Dermis microvascular lymphatic vessel endothelial cell (primary cell): ENCODE measurements at regions not wholly inside any gene's neighbourhood (a gene's known extent, or its start where the extent isn't known, plus 50 kb on each side); places are given as distances from the start of the nearest gene placed in this dataset.
"Not testable (repeated sequence)": the region's sequence is repeated elsewhere in the genome, so short reads cannot be mapped to it uniquely, and the experiment has no call there.

Source experiments
- DNase-seq, 2 donors: peaks; one replicate each; pipeline versions ENCODE4 v3.0.0 to v3.0.0-alpha.2; 2010; ENCODE audit warnings: low read depth in 2 of 2

- no peak for DNase-seq
Measured at GRCh38 chr7:119994928-119995327, 278.0 kb upstream of the KCND2 start.

- DNase-seq, result no peak
Measured at GRCh38 chr7:119996634-119997033, 276.3 kb upstream of the KCND2 start.

- no peak for DNase-seq
Measured at GRCh38 chr7:119999738-120000475, 273.1 kb upstream of the KCND2 start.

- DNase-seq, result no peak
Measured at GRCh38 chr7:120005720-120006119, 267.3 kb upstream of the KCND2 start.

GRCh38 chr7:120014301-120014700 is 258.7 kb upstream of the KCND2 start:
- not testable (repeated sequence) for DNase-seq

- no peak for DNase-seq
Measured at GRCh38 chr7:120014925-120015465, 258.0 kb upstream of the KCND2 start.

GRCh38 chr7:120021085-120021484 is 251.9 kb upstream of the KCND2 start:
- DNase-seq, result no peak

- no peak for DNase-seq
Measured at GRCh38 chr7:120023494-120024167, 249.3 kb upstream of the KCND2 start.

- DNase-seq, result no peak
Measured at GRCh38 chr7:120028636-120029035, 244.3 kb upstream of the KCND2 start.

- DNase-seq, result no peak
Measured at GRCh38 chr7:120030876-120031275, 242.1 kb upstream of the KCND2 start.

- no peak for DNase-seq
Measured at GRCh38 chr7:120033114-120033513, 239.9 kb upstream of the KCND2 start.

- DNase-seq, result no peak
Measured at GRCh38 chr7:120039138-120039537, 233.8 kb upstream of the KCND2 start.

GRCh38 chr7:120041798-120042197 is 231.2 kb upstream of the KCND2 start:
- no peak for DNase-seq

DNA sequence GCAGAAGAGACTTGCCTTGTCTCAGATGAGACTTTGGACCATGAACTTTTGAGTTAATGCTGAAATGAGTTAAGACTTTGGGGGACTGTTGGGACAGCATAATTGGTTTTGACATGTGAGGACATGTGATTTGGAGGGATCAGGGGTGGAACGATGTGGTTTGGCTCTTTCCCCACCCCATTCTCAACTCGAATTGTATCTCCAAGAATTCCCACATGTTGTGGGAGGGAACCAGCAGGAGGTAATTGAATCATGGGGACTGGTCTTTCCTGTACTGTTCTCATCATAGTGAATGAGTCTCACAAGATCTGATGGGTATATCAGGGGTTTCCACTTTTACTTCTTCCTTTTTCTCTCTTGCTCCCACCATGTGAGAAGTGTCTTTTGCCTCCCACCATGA is 229.7 kb upstream of the KCND2 start:
- no peak for DNase-seq

DNA sequence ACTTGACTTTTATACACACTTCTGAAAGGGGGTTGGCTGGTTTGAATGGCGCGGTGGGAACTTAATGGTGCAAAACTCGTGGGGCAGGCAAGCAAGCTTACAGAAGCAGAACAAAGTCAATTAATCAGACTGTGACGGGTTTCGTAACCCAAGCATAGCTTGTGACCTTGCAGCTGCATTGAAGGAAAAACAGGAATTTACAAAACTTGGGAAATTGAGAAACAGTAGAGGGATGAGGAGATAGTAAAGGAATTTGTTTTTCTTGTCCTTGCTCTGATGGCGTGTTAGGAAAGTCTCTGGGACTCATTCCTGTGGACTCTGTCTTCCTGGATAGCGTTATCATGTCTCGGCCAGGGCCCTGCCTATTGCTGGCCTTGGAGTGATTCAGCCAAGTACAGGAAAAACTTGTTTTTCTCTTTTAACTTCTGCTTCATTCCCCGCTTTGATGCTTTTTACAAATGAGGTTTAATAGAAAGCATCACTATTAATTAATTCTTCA is 220.0 kb upstream of the KCND2 start:
- no peak for DNase-seq

DNA sequence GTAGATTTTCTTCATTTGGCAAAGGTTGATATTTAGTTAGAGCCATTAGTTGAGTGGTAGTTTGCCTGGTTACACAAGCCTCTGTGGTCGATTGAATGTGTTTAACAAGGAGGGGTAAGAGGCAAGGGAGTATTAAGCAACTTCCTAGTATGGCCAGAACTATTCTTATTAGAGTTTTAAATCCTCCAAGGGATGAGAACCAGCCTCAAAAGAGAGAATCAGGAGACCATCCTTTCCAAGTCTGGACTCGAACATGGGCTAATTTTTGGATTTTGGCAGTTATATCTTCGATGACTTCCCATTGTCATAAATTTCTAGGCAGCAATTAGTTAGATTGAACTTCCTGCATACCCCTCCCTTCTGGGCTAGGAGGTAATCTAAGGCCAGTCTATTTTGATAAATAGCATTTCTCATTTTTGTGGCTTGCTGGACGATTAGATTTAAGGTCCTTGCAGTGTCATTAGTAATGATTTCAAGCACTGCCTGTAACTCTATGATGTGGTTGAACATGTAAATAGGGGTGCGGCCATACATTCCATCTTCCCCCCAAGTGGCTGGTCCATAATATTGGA is 219.5 kb upstream of the KCND2 start:
- no peak for DNase-seq

DNA sequence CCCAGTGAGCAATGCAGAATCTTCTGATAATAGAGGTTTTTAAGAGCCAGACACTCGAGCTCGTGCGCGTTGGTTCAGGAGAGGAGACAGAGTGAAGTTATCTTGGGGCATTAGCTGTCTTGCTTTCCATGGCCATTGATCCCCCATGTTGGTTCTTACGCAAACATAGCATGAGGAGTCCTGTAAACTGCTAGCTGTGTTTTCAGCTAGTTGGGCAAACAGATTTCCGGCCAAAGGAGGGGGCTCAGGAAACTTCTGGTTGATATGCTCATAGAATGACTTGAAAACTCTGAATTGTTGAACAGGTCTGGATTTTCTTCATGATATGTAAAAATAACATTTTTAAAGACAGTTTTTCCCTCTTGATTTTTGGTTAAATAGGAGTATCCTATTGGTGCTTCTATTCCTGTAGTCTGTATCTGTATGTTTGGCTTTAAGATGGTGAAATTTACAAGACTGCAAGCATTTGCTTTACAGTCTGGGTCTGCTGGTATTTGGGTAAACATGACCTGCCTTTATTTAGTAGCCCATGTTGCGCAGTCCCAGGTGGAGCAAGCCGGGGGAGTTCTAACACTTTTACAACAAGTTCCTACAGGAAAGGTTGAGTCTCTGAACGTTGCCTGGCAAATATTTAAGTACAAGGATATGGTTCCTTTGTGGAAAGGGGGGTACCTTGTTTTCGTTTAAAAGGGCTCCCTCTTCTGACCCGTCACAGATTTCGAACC is 218.4 kb upstream of the KCND2 start:
- no peak for DNase-seq

DNA sequence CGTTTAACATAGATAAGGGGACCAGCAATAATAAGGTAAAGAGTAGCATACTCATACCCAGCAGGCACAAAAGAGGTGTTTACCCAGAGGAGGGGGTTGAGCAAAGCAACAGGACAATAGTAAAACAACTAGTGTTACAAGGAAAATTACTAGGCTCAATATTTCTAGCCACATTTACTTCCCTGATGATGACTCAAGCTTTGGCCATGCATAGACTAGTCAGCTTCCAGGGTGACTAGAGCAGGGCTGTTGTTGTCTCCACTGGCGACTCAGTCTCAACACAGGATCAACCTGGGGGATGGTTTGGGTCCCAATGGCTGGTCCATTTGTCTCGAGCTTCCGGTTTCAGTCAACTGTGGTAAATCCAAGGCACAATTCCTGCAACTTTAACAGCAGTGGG is 217.7 kb upstream of the KCND2 start:
- no peak for DNase-seq

- no peak for DNase-seq
Measured at GRCh38 chr7:120056227-120056626, 216.7 kb upstream of the KCND2 start.

GRCh38 chr7:120059641-120060040 is 213.3 kb upstream of the KCND2 start:
- no peak for DNase-seq

DNA sequence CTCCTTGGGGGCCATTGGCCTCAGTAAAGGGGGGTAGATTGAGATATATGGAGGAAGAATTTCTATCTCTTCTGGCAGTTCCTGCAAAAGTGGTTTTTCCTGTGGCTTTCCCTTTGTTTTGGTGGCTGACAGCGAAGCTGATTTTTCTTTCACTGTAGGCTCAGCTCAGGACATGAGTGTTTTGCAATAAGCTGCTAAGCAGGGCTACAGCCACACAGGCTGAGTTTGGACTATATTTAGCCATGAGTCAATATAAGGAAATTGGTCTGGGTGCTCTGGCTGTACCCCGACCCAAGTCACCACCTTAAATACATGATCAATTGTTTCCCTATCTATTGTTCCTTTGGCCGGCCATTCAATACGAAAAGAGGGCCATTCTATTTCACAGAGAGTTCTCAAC is 212.7 kb upstream of the KCND2 start:
- no peak for DNase-seq

DNA sequence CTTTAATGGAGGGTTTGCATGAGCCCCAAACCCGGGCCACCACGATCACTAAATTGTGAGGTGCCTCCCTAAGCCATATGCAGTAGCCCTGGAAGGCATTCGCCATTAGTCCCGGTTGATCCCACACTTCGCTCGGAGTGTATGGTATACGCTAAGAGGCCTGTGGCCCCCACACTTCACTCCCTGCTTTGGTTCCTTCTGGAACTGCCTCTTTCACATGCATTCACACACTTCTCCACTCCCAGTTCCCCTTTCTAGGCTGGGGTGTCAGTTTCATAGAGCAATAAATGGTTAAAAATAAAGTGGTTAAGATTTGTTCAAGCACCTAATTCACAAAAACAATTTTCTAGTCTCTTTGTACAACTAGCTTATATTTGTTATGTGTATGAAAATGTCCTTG is 212.1 kb upstream of the KCND2 start:
- DNase-seq, result no peak
